ENCODE measurements at regions not wholly inside any gene's neighbourhood (a gene's known extent, or its start where the extent isn't known, plus 50 kb on each side); places are given as distances from the start of the nearest gene placed in this dataset.

GRCh38 chr2:128492966-128493811 is 174.5 kb upstream of the HS6ST1 start:
- Histone ChIP-seq H3K27ac (ENCODE audit: low read depth, low read length) (no peak overlapping the region), H3K4me1 (ENCODE audit: control insufficient read depth in 5 of 5, insufficient read depth in 5 of 5, low read length in 5 of 5) (peaks cover 0 to 11% (median 7%) of the 10 kb centered on the region in 5 donors), H3K9me3 (ENCODE audit: control insufficient read depth in 5 of 5, low read length in 5 of 5) (peaks cover 0 to 8% (median 5%) of the 10 kb centered on the region in 5 donors), H3K27me3 (ENCODE audit: control insufficient read depth in 5 of 5, insufficient read depth in 4 of 5, low read length in 5 of 5) (peaks cover 0 to 10% (median 4%) of the 10 kb centered on the region in 5 donors), H3K36me3 (ENCODE audit: control insufficient read depth in 5 of 5, insufficient read depth in 5 of 5, low read length in 5 of 5) (no peaks in the 10 kb centered on the region), H3K4me3 (ENCODE audit: low read depth in 1 of 5, low read length in 5 of 5) (no peak overlapping the region), H3K9ac (ENCODE audit: low read length in 5 of 5) (no peak overlapping the region)

DNA sequence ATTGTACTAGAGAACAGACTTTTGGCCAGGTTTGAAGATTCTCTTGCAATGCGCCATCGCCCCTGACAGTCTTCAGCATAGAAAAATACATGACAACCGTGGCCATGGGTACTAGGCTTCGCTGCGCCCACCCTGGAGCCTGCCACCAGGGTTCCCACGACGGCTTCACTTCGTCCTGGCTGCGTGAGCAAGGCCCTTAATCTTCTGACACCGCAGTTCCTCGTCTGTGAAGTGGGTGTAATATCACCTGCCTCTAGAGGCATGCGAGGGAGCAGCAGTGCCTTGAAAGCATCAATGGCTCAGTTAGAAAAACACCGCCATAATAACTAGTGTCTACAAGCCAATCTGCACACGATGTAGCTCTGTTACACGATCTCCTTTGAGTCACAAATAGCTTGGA is 175.2 kb upstream of the HS6ST1 start:
- Histone ChIP-seq H3K9ac (ENCODE audit: low read length in 5 of 5) (no peak overlapping the region), H3K27ac (ENCODE audit: low read depth, low read length) (no peak overlapping the region), H3K36me3 (ENCODE audit: control insufficient read depth in 5 of 5, insufficient read depth in 5 of 5, low read length in 5 of 5) (no peaks in the 10 kb centered on the region), H3K4me3 (ENCODE audit: low read depth in 1 of 5, low read length in 5 of 5) (no peak overlapping the region), H3K27me3 (ENCODE audit: control insufficient read depth in 5 of 5, insufficient read depth in 4 of 5, low read length in 5 of 5) (peaks cover 0 to 10% (median 4%) of the 10 kb centered on the region in 5 donors), H3K9me3 (ENCODE audit: control insufficient read depth in 5 of 5, low read length in 5 of 5) (peaks cover 0 to 8% (median 5%) of the 10 kb centered on the region in 5 donors), H3K4me1 (ENCODE audit: control insufficient read depth in 5 of 5, insufficient read depth in 5 of 5, low read length in 5 of 5) (peaks cover 0 to 11% (median 7%) of the 10 kb centered on the region in 5 donors)

- Histone ChIP-seq H3K4me1 (ENCODE audit: control insufficient read depth in 5 of 5, insufficient read depth in 5 of 5, low read length in 5 of 5) (peaks cover 0 to 11% (median 7%) of the 10 kb centered on the region in 5 donors), H3K36me3 (ENCODE audit: control insufficient read depth in 5 of 5, insufficient read depth in 5 of 5, low read length in 5 of 5) (no peaks in the 10 kb centered on the region), H3K27ac (ENCODE audit: low read depth, low read length) (no peak overlapping the region), H3K4me3 (ENCODE audit: low read depth in 1 of 5, low read length in 5 of 5) (no peak overlapping the region), H3K27me3 (ENCODE audit: control insufficient read depth in 5 of 5, insufficient read depth in 4 of 5, low read length in 5 of 5) (peaks cover 0 to 10% (median 4%) of the 10 kb centered on the region in 5 donors), H3K9me3 (ENCODE audit: control insufficient read depth in 5 of 5, low read length in 5 of 5) (peaks cover 0 to 8% (median 5%) of the 10 kb centered on the region in 5 donors), H3K9ac (ENCODE audit: low read length in 5 of 5) (no peak overlapping the region)
Observed at GRCh38 chr2:128494307-128494639, 175.6 kb upstream of the HS6ST1 start.

- no peak overlapping the region for H3K4me3 ChIP-seq (ENCODE audit: low read depth in 1 of 5, low read length in 5 of 5)
- no peak overlapping the region for H3K27ac ChIP-seq (ENCODE audit: low read depth, low read length)
- H3K36me3 ChIP-seq (ENCODE audit: control insufficient read depth in 5 of 5, insufficient read depth in 5 of 5, low read length in 5 of 5), result no peaks in the 10 kb centered on the region
- H3K9me3 ChIP-seq (ENCODE audit: control insufficient read depth in 5 of 5, low read length in 5 of 5), result peaks cover 0 to 8% (median 5%) of the 10 kb centered on the region in 5 donors
- no peak overlapping the region for H3K9ac ChIP-seq (ENCODE audit: low read length in 5 of 5)
- peaks cover 0 to 10% (median 4%) of the 10 kb centered on the region in 5 donors for H3K27me3 ChIP-seq (ENCODE audit: control insufficient read depth in 5 of 5, insufficient read depth in 4 of 5, low read length in 5 of 5)
- peaks cover 0 to 11% (median 7%) of the 10 kb centered on the region in 5 donors for H3K4me1 ChIP-seq (ENCODE audit: control insufficient read depth in 5 of 5, insufficient read depth in 5 of 5, low read length in 5 of 5)
Observed at GRCh38 chr2:128494640-128495321, 176.1 kb upstream of the HS6ST1 start.

DNA sequence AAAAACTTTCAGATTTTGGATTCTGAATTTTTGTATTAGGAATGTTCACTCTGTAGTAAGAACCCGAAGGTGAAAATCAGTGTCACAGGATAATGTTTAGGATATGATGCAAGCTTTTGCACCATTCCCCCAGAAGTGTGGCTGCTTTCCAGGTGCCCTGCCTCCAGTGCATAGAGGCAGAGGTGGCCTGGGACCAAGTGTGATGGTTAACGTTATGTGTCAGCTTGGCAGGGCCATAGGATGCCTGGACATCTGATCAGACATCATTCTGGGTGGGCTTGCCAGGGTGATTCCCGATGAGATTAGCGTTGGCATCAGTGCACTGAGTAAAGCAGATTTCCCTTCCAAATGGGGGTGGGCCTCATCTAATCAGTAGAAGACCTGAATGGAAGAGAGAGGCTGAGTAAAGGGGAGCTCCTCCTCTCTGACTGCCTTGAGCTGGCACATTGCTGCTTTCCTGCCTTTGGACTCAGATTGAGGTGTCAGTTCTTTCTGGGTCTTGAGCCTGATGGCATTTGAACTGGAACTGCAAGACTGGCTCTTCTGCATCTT is 177.4 kb upstream of the HS6ST1 start:
- Histone ChIP-seq H3K9me3 (ENCODE audit: control insufficient read depth in 5 of 5, low read length in 5 of 5) (peaks cover 0 to 8% (median 5%) of the 10 kb centered on the region in 5 donors), H3K9ac (ENCODE audit: low read length in 5 of 5) (no peak overlapping the region), H3K36me3 (ENCODE audit: control insufficient read depth in 5 of 5, insufficient read depth in 5 of 5, low read length in 5 of 5) (no peaks in the 10 kb centered on the region), H3K4me3 (ENCODE audit: low read depth in 1 of 5, low read length in 5 of 5) (no peak overlapping the region), H3K4me1 (ENCODE audit: control insufficient read depth in 5 of 5, insufficient read depth in 5 of 5, low read length in 5 of 5) (peaks cover 0 to 11% (median 7%) of the 10 kb centered on the region in 5 donors), H3K27ac (ENCODE audit: low read depth, low read length) (no peak overlapping the region), H3K27me3 (ENCODE audit: control insufficient read depth in 5 of 5, insufficient read depth in 4 of 5, low read length in 5 of 5) (peaks cover 0 to 10% (median 3%) of the 10 kb centered on the region in 5 donors)

DNA sequence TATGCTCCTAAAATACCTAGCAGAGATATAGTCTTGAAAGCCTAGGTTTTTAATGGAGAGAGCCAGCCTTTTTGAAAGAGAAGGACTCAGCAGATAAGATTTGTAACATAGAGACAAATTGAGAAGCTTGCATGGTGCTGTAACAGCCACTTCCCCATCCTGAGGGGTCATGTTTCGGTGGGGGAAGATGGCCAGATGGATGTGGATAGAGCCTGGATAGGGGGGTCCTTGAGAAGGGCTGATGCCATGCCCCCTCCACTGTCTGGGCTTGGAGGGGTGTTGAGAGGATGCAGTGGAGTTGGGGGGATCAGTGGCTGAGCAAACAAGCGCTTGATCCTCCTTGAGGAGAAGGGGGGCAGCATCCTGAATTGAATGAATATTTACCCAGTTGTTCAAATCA is 178.0 kb upstream of the HS6ST1 start:
- Histone ChIP-seq H3K9ac (ENCODE audit: low read length in 5 of 5) (no peak overlapping the region), H3K27ac (ENCODE audit: low read depth, low read length) (no peak overlapping the region), H3K9me3 (ENCODE audit: control insufficient read depth in 5 of 5, low read length in 5 of 5) (peaks cover 0 to 8% (median 5%) of the 10 kb centered on the region in 5 donors), H3K4me3 (ENCODE audit: low read depth in 1 of 5, low read length in 5 of 5) (no peak overlapping the region), H3K36me3 (ENCODE audit: control insufficient read depth in 5 of 5, insufficient read depth in 5 of 5, low read length in 5 of 5) (no peaks in the 10 kb centered on the region), H3K27me3 (ENCODE audit: control insufficient read depth in 5 of 5, insufficient read depth in 4 of 5, low read length in 5 of 5) (peaks cover 3 to 10% (median 4%) of the 10 kb centered on the region in 5 donors), H3K4me1 (ENCODE audit: control insufficient read depth in 5 of 5, insufficient read depth in 5 of 5, low read length in 5 of 5) (peaks cover 0 to 11% (median 7%) of the 10 kb centered on the region in 5 donors)

DNA sequence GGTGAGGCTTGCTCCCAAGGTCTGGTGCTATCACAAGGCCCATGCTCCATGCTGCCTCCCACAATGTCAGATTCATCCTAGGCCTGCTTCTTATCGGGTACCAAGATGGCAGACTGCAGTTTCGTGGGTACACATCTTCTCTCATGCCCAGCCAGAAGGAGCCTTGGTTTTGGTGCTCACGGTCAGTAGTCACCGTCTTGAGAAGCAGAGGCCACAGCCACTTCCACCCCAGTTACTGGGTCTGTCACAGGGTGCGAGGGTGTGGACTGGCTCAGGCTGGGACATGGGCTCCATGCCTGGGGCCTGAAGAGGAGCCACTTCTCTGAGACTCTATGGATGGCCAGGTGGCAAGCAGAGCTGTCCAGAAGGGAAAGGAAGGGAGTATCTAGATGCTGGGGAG is 178.8 kb upstream of the HS6ST1 start:
- H3K27ac ChIP-seq (ENCODE audit: low read depth, low read length), result no peak overlapping the region
- H3K36me3 ChIP-seq (ENCODE audit: control insufficient read depth in 5 of 5, insufficient read depth in 5 of 5, low read length in 5 of 5), result no peaks in the 10 kb centered on the region
- H3K27me3 ChIP-seq (ENCODE audit: control insufficient read depth in 5 of 5, insufficient read depth in 4 of 5, low read length in 5 of 5), result peaks cover 3 to 10% (median 4%) of the 10 kb centered on the region in 5 donors
- peaks cover 0 to 3% (median 3%) of the 10 kb centered on the region in 5 donors for H3K9me3 ChIP-seq (ENCODE audit: control insufficient read depth in 5 of 5, low read length in 5 of 5)
- no peak overlapping the region for H3K9ac ChIP-seq (ENCODE audit: low read length in 5 of 5)
- no peak overlapping the region for H3K4me3 ChIP-seq (ENCODE audit: low read depth in 1 of 5, low read length in 5 of 5)
- peaks cover 0 to 11% (median 7%) of the 10 kb centered on the region in 5 donors for H3K4me1 ChIP-seq (ENCODE audit: control insufficient read depth in 5 of 5, insufficient read depth in 5 of 5, low read length in 5 of 5)

GRCh38 chr2:128498086-128498485 is 179.4 kb upstream of the HS6ST1 start:
- Histone ChIP-seq H3K4me1 (ENCODE audit: control insufficient read depth in 5 of 5, insufficient read depth in 5 of 5, low read length in 5 of 5) (peaks cover 0 to 11% (median 7%) of the 10 kb centered on the region in 5 donors), H3K36me3 (ENCODE audit: control insufficient read depth in 5 of 5, insufficient read depth in 5 of 5, low read length in 5 of 5) (no peaks in the 10 kb centered on the region), H3K27me3 (ENCODE audit: control insufficient read depth in 5 of 5, insufficient read depth in 4 of 5, low read length in 5 of 5) (peaks cover 3 to 10% (median 4%) of the 10 kb centered on the region in 5 donors), H3K4me3 (ENCODE audit: low read depth in 1 of 5, low read length in 5 of 5) (no peak overlapping the region), H3K27ac (ENCODE audit: low read depth, low read length) (no peak overlapping the region), H3K9ac (ENCODE audit: low read length in 5 of 5) (no peak overlapping the region), H3K9me3 (ENCODE audit: control insufficient read depth in 5 of 5, low read length in 5 of 5) (no peaks in the 10 kb centered on the region)

GRCh38 chr2:128498589-128498988 is 179.9 kb upstream of the HS6ST1 start:
- H3K4me1 ChIP-seq (ENCODE audit: control insufficient read depth in 5 of 5, insufficient read depth in 5 of 5, low read length in 5 of 5), result peaks cover 0 to 11% (median 7%) of the 10 kb centered on the region in 5 donors
- no peak overlapping the region for H3K9ac ChIP-seq (ENCODE audit: low read length in 5 of 5)
- H3K36me3 ChIP-seq (ENCODE audit: control insufficient read depth in 5 of 5, insufficient read depth in 5 of 5, low read length in 5 of 5), result no peaks in the 10 kb centered on the region
- H3K9me3 ChIP-seq (ENCODE audit: control insufficient read depth in 5 of 5, low read length in 5 of 5), result no peaks in the 10 kb centered on the region
- H3K27me3 ChIP-seq (ENCODE audit: control insufficient read depth in 5 of 5, insufficient read depth in 4 of 5, low read length in 5 of 5), result peaks cover 3 to 9% (median 3%) of the 10 kb centered on the region in 5 donors
- no peak overlapping the region for H3K27ac ChIP-seq (ENCODE audit: low read depth, low read length)
- H3K4me3 ChIP-seq (ENCODE audit: low read depth in 1 of 5, low read length in 5 of 5), result no peak overlapping the region
